Activated naive CD8-positive, alpha-beta T cell treated with anti-CD3 and anti-CD28 coated beads, Interleukin-2, amount 50 U/mL, for 16 hours (primary cell): ENCODE measurements at regions not wholly inside any gene's neighbourhood (a gene's known extent, or its start where the extent isn't known, plus 50 kb on each side); places are given as distances from the start of the nearest gene placed in this dataset.

Experiments used
- DNase-seq: peaks from one replicate; pipeline ENCODE4 v3.0.0-alpha.2; 2020; ENCODE audit warnings: low read depth, low spot score

DNA sequence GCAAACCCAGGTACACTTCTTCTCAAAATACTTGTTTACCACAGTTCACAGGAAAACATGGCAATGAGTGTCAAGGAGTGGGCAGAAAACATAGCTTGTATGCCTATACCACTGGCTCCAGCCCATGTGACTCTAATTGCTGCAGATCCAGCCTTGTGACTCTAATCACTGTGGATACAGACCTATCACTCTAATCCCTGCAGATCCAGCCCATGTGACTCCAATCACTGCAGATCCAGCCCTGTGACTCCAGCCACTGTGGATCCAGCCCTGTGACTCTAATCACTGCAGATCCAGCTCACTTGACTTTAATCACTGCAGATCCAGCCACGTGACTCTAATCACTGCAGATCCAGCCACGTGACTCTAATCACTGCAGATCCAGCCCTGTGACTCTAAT is 366.3 kb upstream of the IRX4 start:
- DNase-seq, result no peak

DNA sequence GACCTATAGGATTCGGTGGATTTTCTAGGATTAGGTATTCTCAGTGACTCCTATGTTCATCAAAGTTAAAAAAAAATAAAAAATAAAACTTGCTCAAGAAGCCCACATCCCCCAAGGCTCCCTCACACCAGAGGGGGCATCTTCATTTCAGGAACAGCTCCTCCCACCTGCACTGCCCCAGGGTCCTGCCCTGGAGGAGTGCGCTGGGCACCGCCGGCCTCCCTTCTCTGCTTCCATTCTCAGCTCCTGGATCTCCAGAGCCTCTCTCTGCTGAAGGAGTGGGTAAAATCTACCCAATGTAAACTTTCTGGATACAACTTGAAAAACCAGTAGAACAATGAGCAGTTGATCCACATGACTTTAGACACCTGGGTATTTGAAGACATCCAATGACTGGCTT is 359.8 kb upstream of the IRX4 start:
- no peak for DNase-seq

DNA sequence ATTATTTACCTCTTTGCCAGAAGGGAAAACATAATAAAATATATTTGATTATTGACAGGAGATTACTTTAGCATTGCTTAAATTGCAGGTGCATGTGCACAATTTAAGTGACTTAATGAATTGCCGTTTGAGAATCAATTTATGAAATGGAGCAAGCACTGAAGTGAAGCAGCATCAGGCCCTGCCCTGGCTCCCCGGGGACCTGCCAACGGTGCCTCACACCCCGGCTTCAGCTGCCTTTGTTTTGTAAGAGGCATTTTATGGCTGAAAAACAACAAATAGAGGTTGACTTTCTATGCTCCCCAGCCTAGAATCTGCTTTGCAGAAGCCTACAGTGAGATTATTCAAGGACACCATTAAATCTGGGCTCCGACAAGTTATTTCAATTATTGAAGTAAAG is 359.1 kb upstream of the IRX4 start:
- DNase-seq, result no peak

DNA sequence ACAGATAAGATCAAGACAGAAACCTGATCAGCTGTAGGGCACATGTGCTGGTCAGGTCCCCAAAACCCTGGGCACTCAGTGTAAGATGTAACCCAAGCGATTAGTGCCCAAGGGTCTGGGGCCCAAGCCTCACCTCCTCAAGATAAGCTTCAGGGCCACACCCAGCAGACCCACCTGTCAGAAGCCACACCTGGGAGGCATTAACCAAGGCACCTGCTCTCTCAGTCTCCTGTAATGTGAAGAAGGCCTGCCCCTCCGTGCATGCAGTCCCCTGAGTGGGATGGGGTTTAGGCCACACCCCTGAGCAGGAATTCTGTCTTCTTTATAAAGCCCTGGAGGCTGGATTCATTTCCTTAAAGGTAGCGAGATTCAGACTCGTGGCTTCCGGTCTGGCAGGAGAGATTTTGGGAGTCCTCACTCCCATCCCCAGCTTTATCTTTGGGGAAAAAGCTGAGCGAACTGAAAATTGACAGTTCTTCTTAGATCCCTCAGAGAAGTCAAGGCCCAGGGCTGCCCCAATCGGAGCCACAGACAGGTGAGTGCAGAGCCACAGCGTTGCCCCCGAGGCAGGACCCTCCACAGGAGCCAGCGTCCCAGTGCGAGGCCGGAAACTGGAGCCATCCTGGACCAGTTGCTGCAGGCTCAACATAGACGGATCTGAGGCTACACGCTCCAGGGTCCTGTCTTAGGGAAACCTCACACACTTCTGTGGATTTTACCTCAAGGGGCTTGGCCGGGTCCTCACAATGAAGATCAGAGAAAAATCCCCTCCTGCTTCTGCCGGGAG is 357.6 kb upstream of the IRX4 start:
- DNase-seq, result no peak

DNA sequence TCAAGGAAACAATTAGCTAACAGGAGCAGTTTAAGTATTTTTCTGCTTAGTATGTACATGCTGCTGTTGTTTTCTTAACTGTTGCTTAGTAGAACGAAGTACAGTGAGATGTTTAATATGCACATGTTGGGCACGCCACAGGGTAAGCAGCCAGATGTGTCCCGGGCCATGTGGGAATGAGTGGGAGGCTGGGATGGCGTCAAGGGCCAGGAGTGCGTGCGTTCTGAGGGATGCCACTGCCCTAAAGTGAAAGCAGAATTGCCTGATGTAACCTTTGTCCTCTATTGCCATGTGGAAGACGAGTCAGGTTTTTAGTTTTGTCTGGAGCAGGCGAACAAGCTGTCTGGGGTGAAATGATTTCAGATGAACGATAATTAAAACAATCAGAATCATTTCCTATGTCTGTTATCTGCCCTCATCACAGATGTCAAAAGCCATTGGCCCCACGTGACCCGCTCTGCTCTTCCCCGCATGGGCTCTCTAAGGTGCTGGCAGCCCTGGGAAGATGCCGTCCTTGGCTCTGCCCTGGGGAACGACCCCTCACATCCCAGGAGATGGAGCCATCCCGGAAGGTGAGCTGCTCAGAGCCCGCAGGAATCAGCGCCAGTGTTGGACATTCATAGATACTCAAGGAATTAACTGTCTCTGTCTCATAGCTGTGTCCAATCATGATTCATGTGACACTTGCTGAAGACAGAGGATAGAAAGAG is 356.6 kb upstream of the IRX4 start:
- no peak for DNase-seq

DNA sequence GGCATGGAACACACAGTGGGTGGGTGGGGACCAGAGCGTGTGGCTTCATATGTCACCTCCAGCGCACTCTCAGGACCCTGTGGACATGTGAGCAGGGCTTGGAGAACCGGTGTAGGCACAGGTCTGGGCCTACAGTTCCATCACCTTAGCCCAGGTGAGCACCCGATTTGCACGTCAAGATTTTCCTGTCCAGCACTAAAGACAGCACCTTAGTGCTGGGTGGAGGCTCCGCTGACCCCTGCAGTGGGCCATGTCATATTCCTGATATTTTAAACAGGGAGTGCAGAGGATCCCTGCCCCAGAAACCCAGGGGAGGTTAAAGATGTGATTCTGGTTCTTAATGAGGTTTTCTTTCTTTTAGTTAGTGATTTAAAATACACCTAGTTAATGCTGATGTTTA is 356.0 kb upstream of the IRX4 start:
- no peak for DNase-seq

DNA sequence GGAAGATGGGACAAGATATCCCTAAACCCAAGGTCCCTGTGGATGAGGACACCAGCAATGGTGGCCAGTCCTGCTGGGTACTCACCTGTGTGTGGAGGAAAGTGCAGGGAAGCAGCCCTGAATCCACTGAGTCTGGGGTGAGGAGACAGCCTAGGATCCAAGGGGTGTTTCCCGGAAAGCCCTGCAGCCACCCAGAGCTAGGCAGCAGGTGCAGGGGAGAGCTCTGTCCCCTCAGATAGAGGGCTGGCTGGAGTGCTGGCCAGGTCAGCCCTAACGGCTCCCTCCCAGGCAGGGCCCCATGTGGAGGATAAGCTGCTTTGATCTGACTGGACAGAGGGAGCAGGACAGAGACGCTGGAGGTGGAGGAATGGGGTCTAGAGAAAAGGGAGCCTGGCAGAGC is 344.7 kb upstream of the IRX4 start:
- no peak for DNase-seq

DNA sequence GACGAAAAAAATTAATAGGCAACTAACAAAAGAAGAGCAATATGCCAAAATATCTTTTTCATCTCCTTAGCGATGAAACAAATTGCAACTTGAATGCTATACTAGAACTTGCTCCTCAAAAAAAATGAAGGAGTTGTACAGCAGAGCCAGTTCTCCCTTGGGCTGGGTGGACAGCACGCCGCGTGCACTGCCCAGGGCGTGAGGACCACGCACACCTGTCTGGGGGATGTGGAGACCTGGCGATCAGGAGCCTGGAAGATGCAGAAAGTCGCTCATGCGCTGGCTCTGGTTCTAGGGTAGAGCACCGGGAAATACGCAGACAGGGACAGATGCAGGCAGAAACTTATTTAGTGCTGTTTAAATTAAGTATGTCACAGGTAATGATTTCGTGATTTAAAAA is 342.0 kb upstream of the IRX4 start:
- no peak for DNase-seq

DNA sequence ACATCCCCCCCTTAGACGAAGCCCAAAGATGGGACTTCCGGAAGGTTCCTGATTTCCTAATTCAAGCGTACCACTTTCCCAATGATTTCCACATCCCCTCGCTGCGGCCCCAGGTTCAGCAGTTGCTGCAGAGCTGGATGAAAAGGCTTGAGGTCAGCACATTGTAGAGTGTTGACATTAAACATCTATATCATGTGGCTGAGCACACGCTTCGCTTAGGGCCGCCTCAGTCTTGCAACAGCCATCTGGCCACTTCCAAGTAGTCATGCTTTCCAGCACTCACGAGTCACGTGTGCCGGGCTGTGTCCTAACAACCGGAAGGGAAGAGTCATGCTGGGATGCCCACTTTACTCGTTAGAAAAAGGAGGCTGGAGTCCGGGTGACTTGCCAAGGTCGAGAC is 340.6 kb upstream of the IRX4 start:
- DNase-seq, result no peak

DNA sequence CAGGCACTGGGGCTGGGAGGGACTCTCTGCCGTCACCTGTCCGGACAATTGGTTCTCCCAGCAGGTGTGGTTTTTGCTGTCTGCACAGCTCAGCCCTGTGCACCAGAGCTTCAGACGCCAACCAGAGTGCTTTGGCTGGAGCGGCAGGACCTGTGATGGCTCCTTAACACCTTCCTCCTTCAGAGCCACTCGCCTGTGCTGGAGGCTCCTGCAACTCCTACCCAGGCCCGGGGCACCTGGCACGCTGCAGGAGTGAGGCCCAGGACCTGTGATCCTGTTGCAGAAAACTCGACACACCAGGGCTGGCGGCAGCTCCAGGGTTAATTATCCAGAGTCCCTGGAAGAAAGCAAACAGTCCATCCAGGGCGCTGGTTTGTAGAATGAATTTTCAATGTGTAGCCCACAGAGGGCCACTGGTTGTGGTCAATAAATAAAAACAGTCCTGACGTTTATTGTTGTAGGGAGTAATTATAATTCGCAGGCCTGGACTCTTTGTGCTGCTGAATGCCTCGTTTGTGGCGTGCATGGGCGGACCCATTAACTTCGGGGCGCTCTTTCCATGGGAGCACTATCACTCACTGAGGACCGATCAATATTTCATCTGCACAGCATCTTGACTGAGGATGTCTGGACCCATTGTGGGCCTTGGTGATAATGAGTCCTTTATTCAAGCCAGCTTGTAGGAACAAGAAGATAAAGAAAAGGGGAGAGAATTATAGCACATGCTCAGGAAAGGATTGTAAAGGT is 339.7 kb upstream of the IRX4 start:
- DNase-seq, result no peak

DNA sequence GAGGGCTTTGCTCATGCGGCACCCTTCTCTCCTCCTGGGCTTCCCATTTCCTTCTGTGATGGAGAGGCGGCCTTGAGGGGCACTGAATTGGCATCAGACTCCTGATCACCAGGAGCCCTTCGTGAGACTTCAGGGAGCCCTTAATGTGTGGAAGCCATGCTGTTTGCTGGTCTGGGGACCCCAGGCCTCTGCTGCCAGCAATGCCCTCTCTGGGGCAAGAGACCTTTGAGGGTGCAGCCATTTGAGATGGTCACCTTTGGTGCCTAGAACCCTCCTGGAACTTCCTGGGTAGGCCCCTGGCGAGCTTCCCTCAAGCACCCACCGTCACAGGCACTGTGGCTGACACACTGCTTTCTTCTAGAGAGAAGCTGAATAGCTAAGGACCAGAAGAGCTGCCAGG is 338.7 kb upstream of the IRX4 start:
- DNase-seq, result no peak

DNA sequence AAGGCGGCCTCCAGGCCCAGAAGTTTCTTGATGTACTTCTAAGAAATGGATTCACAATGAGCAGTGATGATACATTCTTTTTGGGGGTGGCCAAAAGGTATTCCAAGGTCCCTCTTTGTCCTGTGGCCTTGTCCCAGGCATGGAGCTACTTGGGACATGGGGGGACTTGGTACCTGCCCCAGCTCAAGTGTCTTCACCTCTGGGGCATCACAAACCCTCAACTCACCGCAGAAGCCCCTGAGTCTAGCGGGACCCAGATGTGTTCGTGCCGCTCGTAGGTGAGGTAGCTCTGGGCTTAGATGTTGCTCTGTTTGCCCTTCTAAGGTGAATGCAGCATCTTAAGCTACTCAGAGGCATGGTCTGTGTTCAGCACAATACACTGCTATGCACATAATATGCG is 338.0 kb upstream of the IRX4 start:
- no peak for DNase-seq

DNA sequence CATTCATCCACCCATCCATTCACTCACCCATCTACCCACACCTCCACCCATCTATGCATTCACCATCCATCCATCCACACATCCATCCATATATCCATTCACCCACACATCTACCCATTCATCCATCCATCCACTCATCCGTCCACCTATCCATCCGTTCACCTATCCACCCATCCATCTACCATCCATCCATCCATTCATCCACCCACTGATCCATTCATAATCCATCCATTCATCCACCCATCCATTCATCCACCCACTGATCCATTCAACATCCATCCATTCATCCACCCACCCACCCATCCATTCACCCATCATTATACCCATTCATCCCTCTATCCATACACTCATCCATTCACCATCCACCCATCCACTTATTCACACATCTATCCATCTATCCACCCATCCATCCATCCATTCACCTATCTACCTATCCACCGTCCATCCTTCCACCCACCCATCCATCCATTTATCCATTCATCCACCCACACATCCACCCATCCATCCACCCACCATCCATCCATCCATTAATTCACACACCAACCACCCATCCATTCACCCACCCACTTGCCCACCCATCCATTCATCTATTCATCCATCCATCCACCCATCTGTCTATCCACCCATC is 336.5 kb upstream of the IRX4 start:
- no peak for DNase-seq

DNA sequence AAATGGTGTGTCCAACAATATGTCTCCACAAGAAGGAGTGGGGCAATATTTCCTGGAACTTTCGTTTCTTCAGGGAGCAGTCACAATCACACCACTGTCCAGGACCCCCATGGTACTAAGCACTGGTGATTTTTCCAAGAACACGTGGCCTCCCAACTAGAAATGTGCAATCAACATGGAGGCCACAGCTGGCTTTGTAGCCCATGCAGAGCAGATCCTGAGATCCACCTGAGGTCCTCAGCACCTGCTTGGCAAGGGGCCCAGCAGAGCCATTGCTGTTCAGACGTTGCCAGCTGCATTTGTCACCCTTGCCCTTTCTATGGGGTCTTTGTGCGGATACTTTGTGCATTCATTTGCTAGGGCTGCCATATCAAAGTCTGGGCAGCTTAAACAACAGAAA is 334.5 kb upstream of the IRX4 start:
- DNase-seq, result no peak

DNA sequence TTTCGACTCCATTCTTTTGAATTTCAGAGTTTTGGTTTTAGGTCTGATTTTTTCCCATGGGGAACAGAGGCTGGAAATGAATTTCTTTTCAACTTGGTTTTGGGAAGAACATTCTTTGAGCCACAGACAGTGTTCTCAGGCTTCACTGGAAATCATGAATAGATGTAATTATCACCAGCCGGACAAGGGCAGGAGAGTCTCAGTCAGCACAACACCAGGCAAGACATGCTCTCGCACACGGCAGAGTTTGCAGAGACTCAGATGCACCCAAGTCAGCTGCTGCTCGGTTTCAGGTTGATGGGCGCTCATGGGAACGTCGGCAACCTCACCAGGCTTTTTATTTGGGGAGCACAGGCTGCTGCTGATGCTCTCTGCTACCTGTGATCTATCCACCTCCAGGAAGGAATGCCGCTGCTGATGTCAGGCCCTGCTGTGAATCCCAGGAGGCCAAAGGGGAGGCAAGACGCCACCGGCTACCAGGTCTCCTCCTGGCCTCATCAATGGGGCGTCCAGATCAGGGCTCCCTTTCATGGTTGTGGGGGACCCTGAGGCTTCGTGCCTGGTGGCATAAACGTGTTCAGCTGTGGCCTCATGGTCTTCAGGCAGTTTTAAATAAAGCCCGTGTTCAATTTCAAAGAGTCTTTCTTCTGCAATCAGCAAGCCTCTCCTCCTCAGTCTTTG is 332.3 kb upstream of the IRX4 start:
- no peak for DNase-seq

DNA sequence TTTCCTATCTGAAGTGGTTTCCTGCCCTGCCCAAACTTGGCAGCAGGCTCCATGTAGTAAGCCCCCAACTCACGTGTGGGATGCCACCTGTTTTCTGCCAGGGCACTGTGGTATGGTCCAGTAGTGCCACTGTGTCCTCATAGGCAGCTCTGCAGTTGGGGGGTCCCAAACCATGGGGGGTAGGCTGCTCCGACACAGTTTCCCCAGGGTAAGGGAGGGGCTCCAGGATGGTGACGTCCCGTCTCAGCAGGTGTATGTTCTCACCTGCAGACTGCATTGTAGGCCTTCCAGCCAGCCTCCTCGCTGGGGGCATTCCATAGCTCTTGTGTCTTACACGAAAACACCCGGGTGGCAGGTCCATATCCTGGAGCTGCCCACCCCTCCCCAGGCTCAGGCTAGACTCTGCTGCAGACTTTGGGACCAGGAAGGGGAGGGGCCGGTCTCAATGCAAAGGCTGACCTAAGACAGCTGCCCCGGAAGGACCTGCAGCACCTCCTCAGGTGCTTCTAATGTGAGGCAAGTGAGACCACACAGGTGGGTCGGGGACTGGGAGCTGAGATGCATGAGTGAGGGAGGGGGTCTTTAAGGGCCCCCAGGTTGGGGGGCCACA is 330.5 kb upstream of the IRX4 start:
- no peak for DNase-seq

DNA sequence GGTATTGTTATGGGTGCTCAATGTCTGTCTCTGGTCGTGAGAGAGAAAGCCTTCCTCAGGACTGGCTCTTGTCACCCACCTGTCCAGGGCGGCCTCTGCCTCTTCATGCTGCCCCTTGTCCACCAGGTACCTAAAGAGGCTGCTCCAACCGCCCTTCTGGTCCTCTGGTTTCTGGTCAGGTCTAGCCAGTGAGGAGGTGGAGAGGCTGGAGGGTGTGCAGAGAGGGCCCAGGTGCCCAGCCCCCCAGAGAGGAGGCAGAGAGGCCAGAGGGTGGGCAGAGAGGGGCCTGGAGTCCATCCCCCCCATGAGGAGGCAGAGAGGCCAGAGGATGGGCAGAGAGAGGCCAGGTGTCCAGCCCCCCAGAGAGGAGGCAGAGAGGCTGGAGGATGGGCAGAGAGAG is 329.8 kb upstream of the IRX4 start:
- no peak for DNase-seq

DNA sequence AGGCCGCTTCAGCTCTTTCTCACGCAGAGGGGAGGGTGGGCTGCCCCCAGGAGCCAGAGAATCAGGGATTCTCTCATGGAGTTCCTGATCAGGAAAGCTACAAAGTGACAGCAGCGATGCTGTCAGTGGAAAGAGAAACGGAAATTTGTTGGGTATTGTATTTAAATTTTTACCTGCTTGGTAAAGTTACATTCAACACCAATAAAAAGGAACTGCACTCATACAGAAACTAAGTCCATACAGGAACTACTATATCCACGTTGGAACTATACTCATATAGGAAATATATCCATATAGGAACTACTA is 325.5 kb upstream of the IRX4 start:
- DNase-seq, result no peak

DNA sequence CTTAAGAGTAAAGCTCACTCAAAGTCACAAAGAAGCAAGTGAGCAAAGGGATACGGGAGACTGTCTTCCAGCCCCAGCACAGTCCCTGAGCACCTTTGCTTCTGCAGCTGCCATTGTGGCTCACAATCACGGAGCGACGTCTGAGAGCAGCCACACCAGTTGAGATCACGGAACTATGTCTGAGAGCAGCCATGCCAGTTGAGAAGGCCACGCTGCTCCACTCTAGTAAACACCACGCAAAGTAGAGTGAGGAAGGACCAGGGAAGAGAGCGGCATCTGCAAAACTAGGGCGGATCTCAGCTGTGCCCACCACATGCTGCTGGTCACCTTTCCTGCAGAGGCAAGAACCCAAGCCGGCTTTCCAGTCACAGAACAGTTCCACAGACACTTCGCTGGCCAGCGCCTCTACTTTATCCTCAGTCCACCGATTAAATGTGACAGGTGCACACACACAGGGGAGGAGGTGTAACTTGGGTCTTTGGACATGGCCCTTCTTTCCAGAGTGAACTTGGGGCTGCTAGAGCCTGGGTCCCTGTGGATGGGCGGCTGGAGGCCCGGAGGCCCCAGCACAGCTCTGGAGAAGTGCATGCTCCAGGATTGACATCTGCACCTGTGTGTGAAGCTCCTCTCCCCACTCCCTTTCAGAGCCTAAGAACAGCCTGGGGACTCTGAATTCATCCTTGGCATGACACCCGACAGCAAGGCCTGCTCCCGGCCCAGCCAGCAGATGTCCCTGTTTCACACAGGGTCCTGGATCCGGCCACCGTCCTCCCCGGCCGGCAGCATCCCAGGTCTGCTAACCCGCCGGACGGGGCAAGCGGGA is 324.9 kb upstream of the IRX4 start:
- DNase-seq, result no peak

DNA sequence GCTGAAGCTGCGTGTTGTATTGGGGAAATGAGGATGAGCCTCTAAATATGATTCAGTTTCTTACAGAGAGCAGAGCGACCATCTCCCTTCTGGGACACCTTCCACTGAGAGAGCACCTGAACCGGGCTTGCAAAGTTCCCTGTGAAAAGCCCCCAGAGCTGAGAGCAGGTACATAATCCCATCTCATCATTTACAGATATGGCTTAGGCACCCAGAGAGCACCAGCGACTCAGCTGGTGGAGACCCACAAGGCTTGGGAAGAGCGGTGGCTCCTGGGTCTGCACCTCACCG is 324.3 kb upstream of the IRX4 start:
- DNase-seq, result no peak
